KMS-11 (cell line): ENCODE measurements at regions not wholly inside any gene's neighbourhood (a gene's known extent, or its start where the extent isn't known, plus 50 kb on each side); places are given as distances from the start of the nearest gene placed in this dataset.

Experiments used
- H2AFZ ChIP-seq: fragments of 200-600 bp; sonication (generic); 2 replicates; pipeline ENCODE4 v1.6.1; 2016; ENCODE audit warnings: antibody characterized with exemption, mixed run types, low read depth
- H3K27ac ChIP-seq: fragments of 200-600 bp; sonication (generic); 2 replicates; pipeline ENCODE4 v1.6.1; 2016; ENCODE audit warnings: mild to moderate bottlenecking, mixed run types
- H3K27me3 ChIP-seq: fragments of 200-600 bp; sonication (generic); 2 replicates; pipeline ENCODE4 v1.6.1; 2017; ENCODE audit warnings: mild to moderate bottlenecking, low read depth, mixed run types, moderate library complexity; ENCODE audit not compliant: insufficient read depth
- H3K36me3 ChIP-seq: fragments of 200-600 bp; sonication (generic); 2 replicates; pipeline ENCODE4 v1.6.1; 2017; ENCODE audit warnings: mild to moderate bottlenecking, mixed run types; ENCODE audit not compliant: insufficient read depth
- H3K4me1 ChIP-seq: fragments of 200-600 bp; sonication (generic); 2 replicates; pipeline ENCODE4 v1.6.1; 2016; ENCODE audit warnings: mild to moderate bottlenecking, low read depth, mixed run types; ENCODE audit not compliant: poor library complexity, severe bottlenecking
- H3K4me2 ChIP-seq: fragments of 200-600 bp; sonication (generic); 2 replicates; pipeline ENCODE4 v1.7.0; 2016; ENCODE audit warnings: mild to moderate bottlenecking, mixed run types
- H3K4me3 ChIP-seq: fragments of 200-600 bp; sonication (generic); IDR thresholded peaks from 2 replicates; pipeline ENCODE4 v1.6.1; 2017; ENCODE audit warnings: low read depth, low read length, mixed read lengths; ENCODE audit not compliant: insufficient read depth
- H3K79me2 ChIP-seq: fragments of 200-600 bp; sonication (generic); 2 replicates; pipeline ENCODE4 v1.6.1; 2016; ENCODE audit warnings: low read depth, mixed run types; ENCODE audit not compliant: insufficient read depth
- H3K9ac ChIP-seq: fragments of 200-600 bp; sonication (generic); 2 replicates; pipeline ENCODE4 v1.6.1; 2016; ENCODE audit warnings: mild to moderate bottlenecking, mixed run types
- H4K20me1 ChIP-seq: fragments of 200-600 bp; sonication (generic); 2 replicates; pipeline ENCODE4 v1.6.1; 2016; ENCODE audit warnings: mild to moderate bottlenecking, mixed run types; ENCODE audit not compliant: insufficient read depth
- CTCF ChIP-seq: fragments of 200-600 bp; sonication (generic); conservative IDR thresholded peaks from 2 replicates; pipeline ENCODE4 v1.6.1; 2017; ENCODE audit warnings: low read depth, mild to moderate bottlenecking, antibody characterized with exemption, low read length, moderate library complexity, mixed read lengths

GRCh38 chr1:181987334-181987895, 74.1 kb downstream of the ZNF648 start:
- no peak for TF ChIP-seq CTCF
- H3K9ac ChIP-seq: no peak overlapping the region
- no peaks in the 10 kb centered on the region for H3K79me2 ChIP-seq
- H2AFZ ChIP-seq: no peak overlapping the region
- H3K4me3 ChIP-seq: no peak overlapping the region
- no peaks in the 10 kb centered on the region for H3K27me3 ChIP-seq
- H4K20me1 ChIP-seq: no peaks in the 10 kb centered on the region
- no peak overlapping the region for H3K4me2 ChIP-seq
- no peaks in the 10 kb centered on the region for H3K36me3 ChIP-seq
- no peak overlapping the region for H3K27ac ChIP-seq
- no peaks in the 10 kb centered on the region for H3K4me1 ChIP-seq

- Histone ChIP-seq H4K20me1 (no peaks in the 10 kb centered on the region), H3K79me2 (no peaks in the 10 kb centered on the region), H3K9ac (no peak overlapping the region), H3K4me1 (no peaks in the 10 kb centered on the region), H3K4me2 (no peak overlapping the region), H3K36me3 (no peaks in the 10 kb centered on the region), H2AFZ (no peak overlapping the region), H3K4me3 (no peak overlapping the region), H3K27me3 (no peaks in the 10 kb centered on the region), H3K27ac (no peak overlapping the region)
- no peak for TF ChIP-seq CTCF
Measured at GRCh38 chr1:181986907-181987305, 74.6 kb downstream of the ZNF648 start.

- H3K36me3 ChIP-seq: no peaks in the 10 kb centered on the region
- no peaks in the 10 kb centered on the region for H3K79me2 ChIP-seq
- no peak overlapping the region for H3K4me3 ChIP-seq
- no peaks in the 10 kb centered on the region for H3K27me3 ChIP-seq
- no peak overlapping the region for H3K9ac ChIP-seq
- TF ChIP-seq CTCF: no peak
- no peak overlapping the region for H3K27ac ChIP-seq
- H2AFZ ChIP-seq: no peak overlapping the region
- H3K4me2 ChIP-seq: no peak overlapping the region
- no peaks in the 10 kb centered on the region for H3K4me1 ChIP-seq
- H4K20me1 ChIP-seq: no peaks in the 10 kb centered on the region
Measured at GRCh38 chr1:181985936-181986906, 75.3 kb downstream of the ZNF648 start.

- no peaks in the 10 kb centered on the region for H3K27me3 ChIP-seq
- TF ChIP-seq CTCF: no peak
Measured at GRCh38 chr1:181985281-181985680, 76.2 kb downstream of the ZNF648 start.

More at GRCh38 chr1:181985281-181985680, 76.2 kb downstream of the ZNF648 start:
- Histone ChIP-seq H3K79me2 (no peaks in the 10 kb centered on the region), H4K20me1 (no peaks in the 10 kb centered on the region), H3K36me3 (no peaks in the 10 kb centered on the region), H3K4me2 (no peak overlapping the region), H3K27ac (no peak overlapping the region), H3K4me3 (no peak overlapping the region), H3K4me1 (no peaks in the 10 kb centered on the region), H2AFZ (no peak overlapping the region), H3K9ac (no peak overlapping the region)
